Gastroesophageal sphincter (tissue), 3 donors: ENCODE measurements at regions not wholly inside any gene's neighbourhood (a gene's known extent, or its start where the extent isn't known, plus 50 kb on each side); places are given as distances from the start of the nearest gene placed in this dataset.

Source experiments
- POLR2A ChIP-seq, 2 donors: fragments of 450-650 bp; IDR thresholded peaks; one replicate each; pipeline ENCODE4 v1.6.1; 2017; ENCODE audit warnings: antibody characterized with exemption in 2 of 2, mild to moderate bottlenecking in 2 of 2, moderate library complexity in 1 of 2
- POLR2AphosphoS5 ChIP-seq: sonication (generic); formaldehyde crosslinking; IDR thresholded peaks from one replicate; pipeline ENCODE4 v1.6.1; 2017; ENCODE audit warnings: antibody characterized with exemption
- TF ChIP-seq, protein P1 (sequence below), 4 experiments: fragments of 200-600 bp in 2 of 4; fragments of 450-650 bp in 2 of 4; sonication (generic) in 1 of 4; IDR thresholded peaks; one replicate each; pipeline ENCODE4 v1.5.1; 2017 to 2019; ENCODE audit warnings: antibody characterized with exemption in 4 of 4, mild to moderate bottlenecking in 2 of 4, moderate library complexity in 2 of 4

DNA sequence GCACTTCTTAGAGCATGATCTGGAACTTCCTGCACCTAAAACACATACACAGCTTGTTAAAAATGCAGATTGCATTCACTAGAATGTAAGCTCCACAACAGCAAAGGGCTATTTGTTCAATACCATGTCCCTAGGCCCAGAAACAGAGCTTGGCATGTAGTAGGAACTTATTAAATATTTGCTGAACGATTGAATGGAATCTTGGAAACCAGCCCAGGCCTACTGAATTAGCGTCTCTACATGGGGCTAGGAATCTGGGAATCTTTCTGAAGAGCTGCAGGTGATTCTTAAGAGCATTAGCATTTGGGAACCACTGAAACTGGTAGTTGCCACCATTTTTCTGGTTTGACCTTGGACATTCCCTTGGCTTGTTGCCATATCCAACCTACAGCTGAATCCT is 234.1 kb downstream of the STIM2 start:
- TF ChIP-seq, protein P1, sequence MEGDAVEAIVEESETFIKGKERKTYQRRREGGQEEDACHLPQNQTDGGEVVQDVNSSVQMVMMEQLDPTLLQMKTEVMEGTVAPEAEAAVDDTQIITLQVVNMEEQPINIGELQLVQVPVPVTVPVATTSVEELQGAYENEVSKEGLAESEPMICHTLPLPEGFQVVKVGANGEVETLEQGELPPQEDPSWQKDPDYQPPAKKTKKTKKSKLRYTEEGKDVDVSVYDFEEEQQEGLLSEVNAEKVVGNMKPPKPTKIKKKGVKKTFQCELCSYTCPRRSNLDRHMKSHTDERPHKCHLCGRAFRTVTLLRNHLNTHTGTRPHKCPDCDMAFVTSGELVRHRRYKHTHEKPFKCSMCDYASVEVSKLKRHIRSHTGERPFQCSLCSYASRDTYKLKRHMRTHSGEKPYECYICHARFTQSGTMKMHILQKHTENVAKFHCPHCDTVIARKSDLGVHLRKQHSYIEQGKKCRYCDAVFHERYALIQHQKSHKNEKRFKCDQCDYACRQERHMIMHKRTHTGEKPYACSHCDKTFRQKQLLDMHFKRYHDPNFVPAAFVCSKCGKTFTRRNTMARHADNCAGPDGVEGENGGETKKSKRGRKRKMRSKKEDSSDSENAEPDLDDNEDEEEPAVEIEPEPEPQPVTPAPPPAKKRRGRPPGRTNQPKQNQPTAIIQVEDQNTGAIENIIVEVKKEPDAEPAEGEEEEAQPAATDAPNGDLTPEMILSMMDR (IDR thresholded peaks at IDR 0.05): no peak
- no peak for TF ChIP-seq POLR2A (IDR thresholded peaks at IDR 0.05)
- no peak for TF ChIP-seq POLR2AphosphoS5
